Transverse colon (tissue), 4 donors: ENCODE measurements at regions not wholly inside any gene's neighbourhood (a gene's known extent, or its start where the extent isn't known, plus 50 kb on each side); places are given as distances from the start of the nearest gene placed in this dataset.

Source experiments
- CTCF ChIP-seq, 5 experiments: fragments of 200-600 bp in 3 of 5; fragments of 450-650 bp in 2 of 5; sonication (generic) in 3 of 5; IDR thresholded peaks; 1 replicate in 2 of 5; 2 replicates in 3 of 5; pipeline ENCODE4 v1.5.1; 2016 to 2017; ENCODE audit warnings: antibody characterized with exemption in 5 of 5, inconsistent platforms in 3 of 5, mild to moderate bottlenecking in 2 of 5, moderate library complexity in 1 of 5
- EP300 ChIP-seq: sonication (generic); formaldehyde crosslinking; IDR thresholded peaks from one replicate; pipeline ENCODE4 v1.6.1; 2017; ENCODE audit warnings: antibody characterized with exemption, low read depth
- POLR2A ChIP-seq: fragments of 450-650 bp; IDR thresholded peaks from one replicate; pipeline ENCODE4 v1.6.1; 2016; ENCODE audit warnings: antibody characterized with exemption, mild to moderate bottlenecking, moderate library complexity
- POLR2AphosphoS5 ChIP-seq, 3 donors: sonication (generic); formaldehyde crosslinking; IDR thresholded peaks; one replicate each; pipeline ENCODE4 v1.6.1; 2016; ENCODE audit warnings: antibody characterized with exemption in 3 of 3

- no peak for TF ChIP-seq POLR2A
- no peak for TF ChIP-seq POLR2AphosphoS5 (IDR thresholded peaks at IDR 0.05)
- TF ChIP-seq EP300, result no peak
- TF ChIP-seq CTCF (IDR thresholded peaks at IDR 0.05), result no peak
These were observed 534.8 kb downstream of the IQCM start for GRCh38 chr4:149280806-149281205.
